CD4-positive, alpha-beta T cell treated with Interleukin-17A for 1 hour (primary cell): ENCODE measurements at regions not wholly inside any gene's neighbourhood (a gene's known extent, or its start where the extent isn't known, plus 50 kb on each side); places are given as distances from the start of the nearest gene placed in this dataset.
"Not testable (repeated sequence)": the region's sequence is repeated elsewhere in the genome, so short reads cannot be mapped to it uniquely, and the experiment has no call there.

Experiments used
- DNase-seq: peaks from one replicate; pipeline ENCODE4 v3.0.0-alpha.2; 2020

DNA sequence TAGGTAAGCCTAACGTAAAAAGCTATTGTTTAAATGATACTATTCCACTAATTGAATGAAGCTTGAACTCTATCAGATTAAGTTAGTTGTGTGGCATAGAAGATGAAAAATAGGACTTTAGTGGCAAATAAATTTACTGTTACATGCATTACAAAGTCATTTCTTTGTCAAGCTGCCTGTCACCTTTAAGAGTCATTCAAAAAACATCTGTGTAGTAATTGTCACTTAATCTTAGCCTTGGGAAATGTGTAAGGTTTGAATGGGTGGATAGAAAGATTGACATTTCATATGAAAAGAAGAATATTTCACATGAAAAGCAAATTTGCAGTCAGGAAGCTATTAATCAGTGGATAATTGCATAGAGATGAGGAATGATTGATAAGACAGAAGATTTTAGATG, 473.5 kb downstream of the DNAH5 start:
- no peak for DNase-seq

DNA sequence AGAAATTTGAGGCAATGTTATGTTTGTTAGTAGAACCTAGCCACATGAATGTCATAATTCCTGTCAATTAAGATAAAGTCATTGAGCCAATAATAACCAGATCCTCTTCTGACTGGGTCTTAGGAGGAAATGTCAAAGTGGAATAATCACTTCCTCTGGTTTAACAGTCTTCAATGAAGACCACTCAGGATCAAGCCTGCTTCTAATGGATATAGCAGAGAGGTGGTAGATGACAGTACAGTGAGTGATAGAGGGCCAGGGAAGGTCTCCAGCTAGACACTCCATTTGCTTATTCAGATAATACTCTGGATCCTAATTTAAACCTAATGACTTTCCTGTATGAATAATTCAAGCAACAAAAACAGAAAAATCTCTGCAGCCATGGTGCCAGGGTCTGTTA, 474.2 kb downstream of the DNAH5 start:
- no peak for DNase-seq

DNA sequence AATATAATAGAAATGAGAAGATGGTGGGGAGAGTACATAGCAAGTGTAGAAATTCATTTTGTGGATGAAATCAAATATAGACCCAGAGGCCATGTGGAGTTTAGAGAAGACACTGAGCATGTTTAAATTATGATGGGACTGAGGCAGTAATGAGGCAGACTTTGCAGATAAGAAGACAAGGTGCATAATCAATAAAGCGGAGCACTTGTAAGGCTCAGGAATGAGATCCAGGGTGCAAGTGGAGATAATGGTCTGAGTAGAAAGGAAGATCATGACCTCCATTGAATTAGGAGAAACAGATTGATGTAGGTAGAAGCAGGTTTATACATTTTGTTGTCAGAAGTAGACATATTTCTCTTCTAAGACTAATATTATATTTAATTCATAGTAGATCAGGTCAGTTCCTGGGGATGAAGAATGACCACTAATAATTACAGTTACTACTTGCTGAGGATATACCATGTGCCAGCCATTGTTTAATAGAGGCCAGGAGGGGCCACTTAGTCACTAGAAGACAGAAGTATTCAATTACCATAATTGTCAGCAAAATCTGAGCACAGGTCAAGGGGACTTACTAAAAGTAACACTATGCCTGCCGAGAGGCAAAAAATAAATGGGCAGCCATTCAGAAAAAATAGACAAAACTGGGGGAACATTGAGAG, 479.8 kb downstream of the DNAH5 start:
- no peak for DNase-seq

DNA sequence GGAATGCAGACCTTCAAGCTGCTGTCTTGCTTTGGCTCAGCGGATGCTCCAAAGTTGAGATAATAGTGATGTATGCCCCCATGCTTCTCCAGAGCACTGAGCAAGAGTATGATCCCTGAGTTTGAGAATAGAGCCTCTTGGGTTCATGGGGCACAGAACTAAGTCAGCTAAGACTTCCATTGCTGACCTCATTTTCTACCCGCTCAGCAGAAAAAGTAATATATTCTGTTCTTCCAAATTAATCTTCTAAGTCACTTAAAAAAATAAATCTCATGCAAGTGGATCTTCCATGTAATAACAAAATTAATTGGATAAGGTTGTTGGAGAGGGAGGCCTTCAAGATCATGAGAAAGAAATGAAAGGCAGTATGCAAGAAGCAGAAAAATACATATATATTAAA, 483.9 kb downstream of the DNAH5 start:
- DNase-seq = no peak

DNA sequence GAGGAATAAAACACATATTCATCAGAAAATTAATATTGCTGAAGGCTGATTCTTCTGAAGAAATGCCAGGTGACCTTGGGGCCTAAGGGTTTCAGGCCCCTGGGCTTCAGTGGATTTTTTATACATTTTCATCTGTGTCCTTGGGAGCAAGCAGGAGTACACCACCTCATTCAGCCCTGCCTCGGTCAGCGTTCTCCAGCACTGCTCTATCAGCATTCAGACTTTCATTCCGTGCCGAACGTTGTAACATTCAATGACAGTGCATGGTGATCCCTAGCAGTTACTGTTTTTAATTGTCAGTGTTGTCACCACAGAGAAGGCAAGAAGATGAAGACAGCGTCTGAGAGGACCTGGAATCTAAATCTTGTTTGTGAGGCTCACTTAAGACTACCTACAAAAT, 490.4 kb downstream of the DNAH5 start:
- DNase-seq = no peak

DNA sequence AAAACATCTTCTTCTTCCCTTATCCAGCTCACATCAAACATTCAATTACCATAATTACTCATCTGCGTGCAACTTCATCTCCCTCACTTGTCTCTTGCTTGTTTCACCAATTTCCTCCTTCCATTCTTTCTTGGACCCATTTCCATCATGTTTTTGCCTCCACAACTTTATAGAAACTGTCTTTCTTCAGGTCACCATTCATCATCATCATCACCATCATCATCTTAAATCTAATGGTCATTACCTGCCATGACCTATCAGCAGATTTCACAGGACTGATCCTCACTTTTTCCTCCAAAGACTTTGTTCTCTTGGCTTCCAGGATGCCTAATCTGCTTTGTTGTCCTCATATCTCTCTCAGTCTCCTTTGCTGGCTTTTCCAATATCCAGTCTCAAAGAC, 495.6 kb downstream of the DNAH5 start:
- DNase-seq = no peak

DNA sequence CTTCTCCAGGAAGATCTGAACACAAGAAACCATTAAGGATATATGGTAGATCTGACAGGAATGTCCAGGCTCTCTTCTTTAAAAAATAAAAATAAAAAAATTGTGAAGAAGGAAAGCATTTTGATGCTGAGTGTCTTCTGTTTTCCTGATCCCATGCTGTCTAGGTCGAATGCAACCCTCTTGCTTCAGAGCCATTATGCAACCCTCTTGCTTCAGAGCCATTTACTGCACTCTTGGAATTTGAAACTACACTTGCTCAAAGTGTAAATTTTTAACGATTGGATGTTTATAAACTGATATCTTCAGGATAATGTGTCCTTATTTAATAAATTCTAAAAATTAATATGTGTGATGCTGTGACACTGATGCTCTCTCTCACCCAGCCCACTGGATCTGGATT, 505.1 kb downstream of the DNAH5 start:
- no peak for DNase-seq

DNA sequence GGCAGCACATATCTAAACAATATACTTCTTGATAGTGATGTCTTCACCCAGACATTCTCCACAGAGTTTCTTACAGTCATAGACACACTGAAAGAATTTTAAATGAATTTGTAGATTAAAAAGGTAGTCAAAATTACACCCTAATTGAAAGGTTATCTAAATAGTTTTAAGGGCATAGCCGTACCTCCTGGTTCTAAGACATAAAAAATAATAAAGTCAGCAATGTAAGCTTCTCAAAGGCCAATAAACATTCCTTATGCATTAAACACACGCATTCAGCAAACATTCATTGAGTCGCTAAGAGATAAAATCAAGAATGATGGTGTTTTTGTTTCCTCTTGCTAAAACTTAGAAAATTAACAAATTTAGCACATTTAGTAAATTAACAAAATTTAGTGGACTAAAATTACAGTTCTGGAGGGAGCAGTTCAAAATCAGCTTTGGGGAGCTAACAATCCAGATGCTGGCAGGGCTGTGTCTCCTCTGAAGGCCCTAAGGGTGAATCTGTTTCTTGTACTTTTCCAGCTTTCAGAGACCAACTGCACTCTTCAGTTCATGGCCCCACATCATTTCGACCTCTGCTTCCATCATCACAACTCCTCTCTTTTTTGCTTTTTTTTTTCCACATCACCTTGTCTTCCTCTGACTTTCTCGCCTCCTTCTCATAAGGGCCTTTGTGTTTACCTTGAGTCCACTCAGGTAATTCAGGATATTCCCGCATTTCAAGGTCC, 516.5 kb downstream of the DNAH5 start:
- no peak for DNase-seq

DNA sequence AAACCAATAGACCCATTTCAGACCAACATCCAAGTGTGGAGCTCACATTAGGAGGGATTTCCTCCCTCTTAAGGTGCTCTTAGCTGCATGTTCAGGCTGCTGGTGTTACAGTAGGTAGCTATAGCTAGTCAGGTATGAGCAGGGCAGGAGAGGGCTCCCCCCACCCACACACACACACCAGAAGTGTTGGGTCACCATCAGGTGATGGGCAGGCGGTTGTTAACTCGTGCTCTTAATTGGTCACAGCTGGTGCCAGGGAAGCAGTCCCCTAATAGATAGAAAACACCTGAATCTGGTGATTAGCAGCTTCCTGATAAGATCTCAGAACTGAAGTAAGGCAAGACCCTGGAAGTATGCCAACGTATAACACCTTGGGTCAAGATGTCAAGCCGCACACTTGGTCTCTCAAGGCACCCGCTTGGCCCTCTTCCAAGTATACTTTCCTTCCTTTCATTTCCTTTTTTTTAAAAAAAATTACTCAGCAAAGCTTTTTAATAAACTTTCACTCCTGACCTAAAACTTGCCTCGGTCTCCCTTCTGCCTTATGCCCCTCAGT, 532.4 kb downstream of the DNAH5 start:
- DNase-seq = no peak

DNA sequence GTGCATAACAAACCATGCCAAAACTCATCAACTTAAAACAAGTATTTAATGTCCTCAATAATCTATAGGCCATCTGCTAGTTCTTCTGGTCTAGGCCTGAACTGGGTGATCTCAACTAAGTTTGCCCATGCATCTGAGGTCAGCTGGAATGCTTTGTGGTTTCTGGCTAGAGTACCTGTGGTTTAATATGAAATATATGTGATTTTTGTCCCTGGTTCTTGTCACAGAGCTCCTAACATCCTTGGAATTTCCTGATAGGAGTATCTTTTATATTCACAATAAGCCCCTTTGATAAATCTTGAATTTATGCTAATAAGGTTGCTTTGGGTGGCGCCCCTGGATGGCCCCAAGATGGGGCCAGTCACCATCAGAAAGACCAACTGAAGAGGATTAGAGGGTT, 535.9 kb downstream of the DNAH5 start:
- no peak for DNase-seq

DNA sequence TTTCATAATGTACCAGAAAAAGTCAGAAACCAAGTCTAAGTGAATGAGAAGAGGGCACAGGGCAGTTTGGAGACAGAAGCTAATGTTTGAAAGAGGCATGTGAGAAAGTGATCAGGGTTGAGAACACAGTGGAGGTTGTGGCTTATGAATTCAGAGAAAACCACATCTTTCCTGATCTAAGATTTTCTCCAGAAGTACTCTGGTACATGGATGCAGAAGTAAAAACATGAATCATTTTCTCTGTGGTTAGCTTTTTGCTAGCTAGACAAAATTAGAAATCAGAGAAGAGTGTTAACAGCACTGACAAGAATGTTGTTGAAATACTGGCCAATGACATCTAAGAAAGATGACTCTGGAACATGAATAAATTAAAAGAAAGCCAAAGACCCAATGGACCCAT, 541.1 kb downstream of the DNAH5 start:
- no peak for DNase-seq

DNA sequence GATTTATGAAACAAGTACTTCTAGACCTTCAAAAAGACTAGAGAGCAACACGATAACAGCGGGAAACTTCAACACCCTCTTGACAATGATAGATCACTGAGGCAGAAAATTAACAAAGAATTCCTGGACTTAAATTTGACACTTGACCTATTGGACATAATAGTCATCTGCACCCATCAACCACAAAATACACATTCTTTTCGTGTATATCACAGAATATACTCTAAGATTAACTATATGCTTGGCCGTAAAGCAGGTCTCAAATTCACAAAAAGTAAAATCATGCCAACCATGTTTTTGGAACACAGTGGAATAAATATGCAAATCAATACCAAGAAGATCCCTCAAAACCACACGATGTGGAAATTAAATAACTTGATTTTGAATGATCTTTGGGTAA, 559.4 kb downstream of the DNAH5 start:
- DNase-seq = no peak

DNA sequence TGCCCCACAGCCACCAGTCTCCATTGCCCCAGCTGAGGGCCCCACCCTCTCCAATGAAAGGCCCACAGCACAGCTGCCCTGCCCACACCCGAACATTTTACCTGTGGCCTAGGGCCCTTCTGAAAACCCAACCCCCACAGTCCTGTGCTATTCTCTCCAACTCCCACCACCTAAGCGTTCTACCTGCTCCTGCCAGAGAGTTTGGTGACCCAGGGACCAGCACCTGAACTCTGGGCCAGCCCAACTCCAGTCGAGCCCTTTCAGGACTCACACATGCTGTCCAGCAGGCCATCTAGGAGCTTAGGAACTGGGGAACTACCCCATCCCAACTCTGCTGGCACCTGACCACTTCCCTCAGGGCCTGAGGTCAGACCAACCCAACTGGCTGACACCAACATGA, 562.3 kb downstream of the DNAH5 start:
- DNase-seq = no peak

DNA sequence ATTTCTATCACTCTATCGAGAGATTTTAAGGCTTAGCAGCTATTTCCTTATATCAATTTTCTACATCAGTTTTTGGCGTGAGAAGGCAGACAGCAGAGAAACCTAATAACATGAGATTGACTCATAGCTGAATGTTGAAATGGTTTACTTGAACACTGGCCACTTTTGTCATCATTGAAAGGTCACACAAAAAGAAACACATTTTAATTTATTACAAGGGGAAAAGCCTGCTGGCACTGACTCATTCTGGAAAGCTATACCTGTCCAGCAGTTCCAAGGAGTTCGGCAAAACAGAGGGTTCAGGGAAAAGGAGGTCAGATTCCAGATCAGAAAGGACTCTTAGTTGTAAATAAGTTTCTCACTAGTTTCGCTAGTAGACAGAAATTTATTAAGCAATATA, 566.4 kb downstream of the DNAH5 start:
- DNase-seq = no peak

DNA sequence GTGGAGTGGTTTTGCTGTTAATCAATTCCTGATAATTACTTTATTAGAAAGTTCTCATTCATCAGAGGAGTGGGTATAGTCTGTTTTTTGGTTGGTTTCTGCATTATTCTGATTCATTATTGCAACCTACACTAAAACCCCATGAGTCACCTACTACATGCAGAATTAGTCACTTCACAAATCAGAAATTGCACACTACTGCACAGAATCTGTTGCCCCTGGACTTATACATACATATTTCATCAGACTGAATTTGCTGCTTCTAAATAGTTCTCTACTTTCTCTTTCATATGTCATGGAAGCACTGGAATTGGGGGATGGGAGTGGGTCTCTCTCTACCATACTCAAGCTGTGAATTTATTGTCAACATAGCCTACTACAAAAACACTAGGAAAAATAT, 585.1 kb downstream of the DNAH5 start:
- no peak for DNase-seq

DNA sequence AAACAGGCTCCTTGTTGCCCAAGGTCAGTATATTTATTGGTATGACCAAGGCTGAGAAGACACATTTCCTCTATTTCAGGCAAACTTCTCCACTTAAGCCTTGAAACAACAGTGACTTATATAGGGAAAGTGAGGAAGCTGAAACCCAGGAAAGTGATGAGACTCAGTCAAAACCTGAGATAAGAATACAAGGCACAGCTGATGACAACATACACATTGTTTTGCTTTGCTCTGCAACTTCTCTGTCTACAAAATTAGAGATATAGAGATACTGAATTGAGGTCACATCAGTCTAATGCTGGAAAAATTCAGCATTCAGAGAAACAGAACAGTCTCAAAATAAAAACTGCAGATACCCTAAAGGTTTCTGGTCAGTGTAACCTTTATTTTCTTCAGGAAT, 586.1 kb downstream of the DNAH5 start:
- no peak for DNase-seq

DNA sequence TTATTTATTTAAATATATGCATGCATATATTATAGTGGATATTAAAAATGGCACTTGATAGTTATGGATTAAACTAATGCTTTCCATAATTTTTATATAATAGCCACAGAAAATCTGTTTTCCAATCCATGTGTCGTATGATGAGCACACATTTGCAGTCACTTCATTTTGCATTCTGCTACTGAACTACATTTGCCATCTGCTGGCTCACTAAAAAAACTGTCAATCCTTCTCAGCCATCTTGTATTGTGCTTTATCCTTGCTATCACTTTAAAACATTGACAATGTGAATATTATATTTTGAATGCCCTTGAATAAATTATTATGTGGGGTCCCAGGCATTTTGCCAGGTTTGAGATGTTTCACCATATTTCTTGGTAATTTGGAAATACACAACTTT, 586.6 kb downstream of the DNAH5 start:
- DNase-seq = no peak

DNA sequence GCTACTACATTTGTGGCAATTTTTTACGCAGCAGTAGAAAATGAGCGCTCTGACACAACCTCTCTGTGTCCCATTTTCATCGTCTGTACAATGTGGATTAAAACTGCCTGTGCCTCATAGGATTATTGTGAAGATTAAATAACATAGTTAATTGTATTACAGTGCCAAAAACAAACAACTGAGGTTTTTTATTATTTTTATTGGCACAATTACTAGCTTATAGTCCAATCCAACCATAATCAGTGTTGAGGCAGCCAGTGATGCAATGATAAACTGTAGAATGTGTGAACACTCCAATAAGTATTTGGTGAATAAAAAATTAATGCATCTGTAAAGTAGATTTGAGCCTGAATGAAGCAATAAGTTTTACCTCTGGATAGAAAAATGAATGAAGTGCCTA, 588.3 kb downstream of the DNAH5 start:
- DNase-seq = no peak

DNA sequence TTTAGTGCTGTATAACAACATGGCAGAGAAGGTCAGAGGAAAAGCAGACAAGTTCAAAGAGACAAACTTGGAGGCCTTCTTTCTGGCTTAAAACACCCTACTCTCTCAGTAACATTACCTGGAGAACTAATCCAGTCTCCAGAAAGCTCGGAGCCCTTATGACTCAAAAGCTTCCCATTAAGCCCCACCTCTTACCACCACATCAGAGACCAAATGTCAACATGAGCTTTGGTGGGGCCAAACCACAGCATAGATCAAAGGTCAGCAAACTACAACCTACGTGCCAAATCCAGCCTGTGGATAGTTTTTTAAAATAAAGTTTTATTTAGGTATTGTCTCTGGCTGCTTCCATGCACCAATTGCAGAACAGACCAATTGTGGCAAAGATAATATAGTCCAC, 589.9 kb downstream of the DNAH5 start:
- no peak for DNase-seq

DNA sequence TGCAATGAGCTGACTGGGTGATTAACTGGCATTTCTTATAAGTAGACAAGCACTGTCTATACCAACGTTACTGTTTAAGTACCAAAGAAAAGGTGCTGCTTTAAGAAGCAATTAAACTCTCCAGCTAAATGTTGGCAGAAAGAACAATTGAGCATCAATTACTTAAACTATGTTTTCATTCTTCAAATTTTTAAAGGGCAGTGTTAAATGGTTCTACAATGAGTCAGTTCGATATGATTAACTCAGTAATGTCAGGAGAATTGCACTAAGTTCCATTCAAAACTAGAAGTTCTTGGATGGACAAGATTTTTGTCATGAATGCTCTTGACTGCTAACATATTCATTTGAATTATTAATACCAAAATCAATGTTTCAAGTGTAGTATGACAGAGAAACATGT, 593.7 kb downstream of the DNAH5 start:
- no peak for DNase-seq

DNA sequence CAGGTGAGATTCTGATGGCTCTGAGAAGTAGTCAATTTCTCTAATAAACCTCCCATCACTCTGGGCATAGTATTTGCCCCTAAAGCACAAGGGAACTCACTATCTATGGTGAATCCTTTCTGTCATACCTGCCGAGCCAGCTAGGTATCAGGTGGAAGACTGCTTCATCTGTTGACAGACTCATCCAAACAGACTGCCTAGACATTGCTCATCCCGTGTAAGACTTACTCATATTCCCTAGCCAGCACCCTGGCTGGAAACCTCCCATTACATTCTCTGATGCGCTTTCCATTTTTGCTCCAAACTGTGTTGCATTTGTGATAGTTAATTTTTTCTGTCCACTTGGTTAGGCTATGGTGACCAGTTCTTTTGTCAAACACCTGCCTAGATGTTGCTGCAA, 595.9 kb downstream of the DNAH5 start:
- no peak for DNase-seq

DNA sequence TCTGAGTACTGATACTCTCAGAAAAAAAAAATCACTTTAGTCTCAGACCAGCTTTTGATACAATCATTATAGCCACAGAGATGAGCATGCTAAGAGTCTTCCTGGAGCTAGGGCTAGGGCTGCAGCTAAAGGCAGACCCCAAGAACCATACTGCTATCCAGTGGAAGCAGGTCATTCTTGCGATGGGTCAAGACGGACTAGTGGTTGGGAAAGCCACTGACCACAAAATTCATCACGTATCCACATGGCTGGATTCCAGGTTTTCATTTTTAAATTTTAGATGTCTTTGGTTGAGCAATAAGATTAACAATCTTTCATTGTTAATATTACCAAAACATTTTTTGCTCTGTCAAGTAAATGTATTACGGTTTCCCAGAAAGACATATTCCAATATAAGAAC, 598.1 kb downstream of the DNAH5 start:
- no peak for DNase-seq

DNA sequence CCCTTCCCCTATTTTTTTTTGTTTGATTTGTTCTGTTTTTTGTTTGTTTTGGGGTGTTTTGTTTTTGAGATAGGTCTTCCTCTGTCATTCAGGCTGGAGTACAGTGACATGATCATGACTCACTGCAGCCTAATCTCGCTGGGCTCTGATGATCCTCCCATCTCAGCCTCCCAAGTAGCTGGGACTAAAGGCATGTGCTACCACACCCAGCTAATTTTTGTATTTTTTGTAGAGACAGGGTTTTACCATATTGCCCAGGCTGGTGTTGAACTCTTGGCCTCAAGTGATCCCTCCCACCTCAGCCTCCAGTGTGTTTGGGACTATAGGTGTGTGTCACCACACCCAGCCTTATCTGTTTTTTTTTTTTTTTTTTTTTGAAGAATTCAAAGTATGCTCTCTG, 605.4 kb downstream of the DNAH5 start:
- DNase-seq = no peak

DNA sequence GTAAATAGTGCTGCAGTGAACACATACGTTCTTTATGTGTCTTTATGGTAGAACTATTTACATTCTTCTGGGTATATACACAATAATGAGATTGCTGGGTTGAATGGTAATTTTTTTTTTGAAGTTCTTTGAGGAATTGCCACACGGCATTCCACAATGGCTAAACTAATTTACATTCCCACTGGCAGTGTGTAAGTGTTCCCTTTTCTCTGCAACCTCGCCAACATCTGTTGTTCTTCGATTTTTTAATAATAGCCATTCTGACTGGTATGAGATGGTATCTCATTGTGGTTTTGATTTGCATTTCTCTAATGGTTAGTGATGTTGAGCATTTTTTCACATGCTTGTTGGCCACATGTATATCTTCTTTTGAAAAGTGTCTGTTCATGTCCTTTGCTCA, 609.5 kb downstream of the DNAH5 start:
- DNase-seq = not testable (repeated sequence)

DNA sequence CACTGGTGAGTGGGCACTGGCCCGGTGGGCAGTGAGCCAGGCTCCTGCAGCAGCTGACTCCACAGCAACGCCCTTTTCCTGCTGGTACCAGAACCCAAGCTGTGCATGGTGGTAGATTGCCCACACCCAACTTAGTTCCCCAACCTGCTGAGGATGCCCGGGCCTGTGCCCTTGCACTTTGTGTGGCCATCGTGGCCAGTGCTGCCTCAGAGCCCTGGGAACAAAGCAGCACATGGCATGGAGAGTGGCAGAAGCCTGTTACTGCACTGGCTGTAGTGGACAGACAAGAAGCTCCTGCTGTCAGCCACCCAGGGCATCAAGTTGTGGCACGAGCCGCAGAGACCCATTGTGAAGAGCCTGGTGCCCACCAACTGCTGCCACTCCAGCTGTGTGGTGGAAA, 612.9 kb downstream of the DNAH5 start:
- DNase-seq = no peak
